ENCODE measurements at regions not wholly inside any gene's neighbourhood (a gene's known extent, or its start where the extent isn't known, plus 50 kb on each side); places are given as distances from the start of the nearest gene placed in this dataset.

DNA sequence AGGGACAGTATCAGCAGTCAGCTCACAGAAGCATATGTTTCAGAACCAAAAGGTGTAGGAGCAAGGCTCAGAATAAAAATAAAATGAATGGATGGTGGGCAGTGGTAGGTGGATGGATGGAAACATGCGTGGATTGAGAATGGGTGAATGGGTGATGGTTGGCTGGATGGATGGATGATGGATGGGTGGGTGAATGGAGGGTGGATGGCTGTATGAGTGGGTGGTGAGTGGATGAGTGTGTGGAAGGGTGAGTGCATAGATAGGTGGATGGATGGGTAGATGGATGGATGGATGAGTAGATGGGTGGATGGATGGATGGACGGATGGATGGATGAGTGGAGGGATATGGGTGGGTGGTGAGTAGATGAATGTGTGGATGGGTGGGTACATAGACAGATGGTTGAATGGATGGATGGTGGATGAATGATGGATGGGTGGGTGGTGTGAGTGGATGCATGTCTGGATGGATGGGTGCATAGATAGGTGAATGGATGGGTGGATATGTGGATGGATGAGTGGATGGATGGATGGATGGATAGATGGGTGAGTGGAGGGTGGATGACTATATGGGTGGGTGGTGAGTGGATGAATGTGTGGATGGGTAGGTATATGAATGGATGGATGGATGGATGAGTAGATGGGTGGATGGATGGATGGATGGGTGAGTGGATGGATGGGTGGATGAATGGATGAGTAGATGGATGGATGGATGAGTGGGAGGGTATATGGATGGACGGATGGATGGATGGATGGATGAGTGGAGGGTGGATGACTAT lies 164.2 kb downstream of the C9orf50 start:
- Histone ChIP-seq H3K36me3 (ENCODE audit: insufficient read depth, low read length) (no peaks in the 10 kb centered on the region), H3K4me3 (no peak overlapping the region), H3K27ac (peak overlapping the region; percentile 90), H3K9ac (ENCODE audit: insufficient read length) (no peak overlapping the region), H3K9me3 (ENCODE audit: low read depth, low read length) (no peaks in the 10 kb centered on the region)
- TF ChIP-seq FOXP2 (optimal IDR thresholded peaks at IDR 0.05; ENCODE audit: control extremely low read depth, extremely low read length, insufficient read depth) = no peak
- TF ChIP-seq EZH2 (IDR thresholded peaks at IDR 0.05) = no peak
- no peak for TF ChIP-seq POLR2AphosphoS5 (IDR thresholded peaks at IDR 0.05; ENCODE audit: borderline replicate concordance, low read depth, low read length)
- no peak for DNase-seq (ENCODE audit: low read depth, low spot score)

DNA sequence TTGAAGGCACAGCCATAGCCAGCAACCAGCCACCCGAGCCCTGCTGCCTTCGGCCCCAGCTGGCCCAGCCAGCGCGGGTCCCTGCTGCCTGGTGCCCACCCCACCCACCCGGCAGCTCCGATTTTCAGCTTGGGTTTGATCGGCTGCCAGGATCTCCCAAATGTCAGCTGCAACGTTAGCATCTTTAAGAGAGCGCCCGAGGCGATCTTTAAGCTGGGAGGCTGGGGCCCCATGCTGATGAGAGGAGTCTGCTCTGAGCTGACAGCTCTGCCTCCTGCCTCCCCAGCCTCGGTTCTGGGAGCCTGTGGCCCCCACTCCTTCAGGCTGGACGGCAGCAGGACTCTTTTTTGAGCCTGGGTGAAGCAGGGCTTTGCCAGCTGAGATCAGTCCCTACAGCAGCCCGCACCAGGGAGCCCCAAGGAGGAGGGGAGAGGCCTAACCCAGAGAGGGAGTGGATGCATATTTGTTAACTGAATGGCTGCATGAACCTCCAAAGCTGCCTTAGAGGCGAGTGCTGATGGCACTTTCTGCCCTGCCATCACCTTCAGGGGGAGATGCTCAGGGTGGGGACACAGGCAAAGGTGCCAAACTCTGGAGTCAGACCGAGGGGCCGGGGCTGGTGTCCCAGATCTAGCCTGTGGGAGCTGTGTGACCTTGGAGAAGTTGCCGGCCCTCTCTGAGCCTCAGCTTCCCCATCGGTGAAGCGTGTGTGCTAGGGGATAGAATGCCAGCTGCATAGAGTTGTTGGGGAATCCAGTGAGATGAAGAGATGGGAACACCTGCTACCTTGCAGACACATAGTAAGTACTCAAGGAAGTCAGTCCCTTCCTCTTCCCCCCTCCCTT lies 165.5 kb downstream of the C9orf50 start:
- DNase-seq (ENCODE audit: low read depth, low spot score) = peak; percentile 84
- Histone ChIP-seq H3K9ac (ENCODE audit: insufficient read length) (peak overlapping the region; percentile 32), H3K27ac (peak overlapping the region; percentile 90), H3K36me3 (ENCODE audit: insufficient read depth, low read length) (no peaks in the 10 kb centered on the region), H3K4me3 (peak overlapping the region; percentile 74), H3K9me3 (ENCODE audit: low read depth, low read length) (no peaks in the 10 kb centered on the region)
- no peak for TF ChIP-seq FOXP2 (optimal IDR thresholded peaks at IDR 0.05; ENCODE audit: control extremely low read depth, extremely low read length, insufficient read depth)
- peak; percentile 59 for TF ChIP-seq POLR2AphosphoS5 (IDR thresholded peaks at IDR 0.05; ENCODE audit: borderline replicate concordance, low read depth, low read length)
- no peak for TF ChIP-seq EZH2 (IDR thresholded peaks at IDR 0.05)

- Histone ChIP-seq H3K9ac (ENCODE audit: insufficient read length) (no peak overlapping the region), H3K36me3 (ENCODE audit: insufficient read depth, low read length) (no peaks in the 10 kb centered on the region), H3K4me3 (peak overlapping the region; percentile 74), H3K27ac (peak overlapping the region; percentile 90; the same call in 1 of the 2 replicates), H3K9me3 (ENCODE audit: low read depth, low read length) (no peaks in the 10 kb centered on the region)
- DNase-seq (ENCODE audit: low read depth, low spot score) = no peak
- TF ChIP-seq EZH2 (IDR thresholded peaks at IDR 0.05) (no peak), POLR2AphosphoS5 (IDR thresholded peaks at IDR 0.05; ENCODE audit: borderline replicate concordance, low read depth, low read length) (no peak), FOXP2 (optimal IDR thresholded peaks at IDR 0.05; ENCODE audit: control extremely low read depth, extremely low read length, insufficient read depth) (no peak)
Measured at GRCh38 chr9:129454467-129455067, 166.3 kb downstream of the C9orf50 start.

DNA sequence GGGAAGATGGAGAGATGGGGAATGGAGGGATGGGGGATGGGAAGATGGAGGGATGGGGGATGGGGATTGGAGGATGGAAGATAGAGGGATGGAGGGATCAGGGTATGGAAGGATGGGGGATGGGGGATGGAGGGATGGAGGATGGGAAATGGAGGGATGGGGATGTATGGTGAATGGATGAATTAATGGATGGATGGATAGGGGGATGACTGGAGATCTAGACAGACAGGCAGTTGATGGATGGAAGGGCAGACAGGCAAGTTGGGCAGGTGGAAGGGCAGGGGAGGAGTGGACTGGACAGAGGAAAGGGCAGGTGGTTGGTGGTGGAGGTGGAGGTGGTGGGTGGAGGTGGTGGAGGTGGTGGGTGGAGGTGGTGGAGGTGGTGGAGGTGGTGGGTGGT lies 167.2 kb downstream of the C9orf50 start:
- Histone ChIP-seq H3K9ac (ENCODE audit: insufficient read length) (no peak overlapping the region), H3K9me3 (ENCODE audit: low read depth, low read length) (no peaks in the 10 kb centered on the region), H3K4me3 (no peak overlapping the region), H3K27ac (no peak overlapping the region), H3K36me3 (ENCODE audit: insufficient read depth, low read length) (no peaks in the 10 kb centered on the region)
- no peak for TF ChIP-seq POLR2AphosphoS5 (IDR thresholded peaks at IDR 0.05; ENCODE audit: borderline replicate concordance, low read depth, low read length)
- TF ChIP-seq EZH2 (IDR thresholded peaks at IDR 0.05) = no peak
- no peak for TF ChIP-seq FOXP2 (optimal IDR thresholded peaks at IDR 0.05; ENCODE audit: control extremely low read depth, extremely low read length, insufficient read depth)
- no peak for DNase-seq (ENCODE audit: low read depth, low spot score)

DNA sequence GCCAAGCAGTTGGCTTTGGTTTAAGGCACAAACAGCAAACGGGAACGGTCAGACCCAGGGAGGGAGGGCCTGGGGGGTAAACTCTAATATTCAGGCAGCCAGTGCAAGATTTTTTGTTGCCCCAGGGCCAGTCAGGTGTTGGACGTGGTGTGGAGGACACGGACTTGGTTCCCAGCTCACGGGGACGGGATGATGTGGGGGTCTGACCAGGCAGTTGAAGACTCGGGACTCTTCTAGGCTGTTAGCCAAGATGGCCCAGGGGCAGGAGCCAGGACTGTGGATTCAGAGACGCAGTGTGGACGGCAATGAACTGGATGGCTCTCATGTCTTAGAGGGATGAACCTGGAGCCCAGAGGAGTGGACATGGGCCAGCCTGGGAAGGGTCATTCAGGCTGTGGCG lies 169.2 kb downstream of the C9orf50 start:
- H3K9ac ChIP-seq (ENCODE audit: insufficient read length) = peak overlapping the region; percentile 9
- no peak for DNase-seq (ENCODE audit: low read depth, low spot score)
- H3K27ac ChIP-seq = peak overlapping the region; percentile 91
- no peak for TF ChIP-seq POLR2AphosphoS5 (IDR thresholded peaks at IDR 0.05; ENCODE audit: borderline replicate concordance, low read depth, low read length)
- TF ChIP-seq EZH2 (IDR thresholded peaks at IDR 0.05) = no peak
- no peak for TF ChIP-seq FOXP2 (optimal IDR thresholded peaks at IDR 0.05; ENCODE audit: control extremely low read depth, extremely low read length, insufficient read depth)
- no peaks in the 10 kb centered on the region for H3K36me3 ChIP-seq (ENCODE audit: insufficient read depth, low read length)
- H3K4me3 ChIP-seq = peak overlapping the region; percentile 18
- no peaks in the 10 kb centered on the region for H3K9me3 ChIP-seq (ENCODE audit: low read depth, low read length)

GRCh38 chr9:129451089-129451656 lies 169.7 kb downstream of the C9orf50 start:
- Histone ChIP-seq H3K9ac (ENCODE audit: insufficient read length) (peak overlapping the region; percentile 9), H3K9me3 (ENCODE audit: low read depth, low read length) (no peaks in the 10 kb centered on the region), H3K4me3 (peak overlapping the region; percentile 18), H3K36me3 (ENCODE audit: insufficient read depth, low read length) (no peaks in the 10 kb centered on the region), H3K27ac (peak overlapping the region; percentile 91)
- no peak for DNase-seq (ENCODE audit: low read depth, low spot score)
- TF ChIP-seq POLR2AphosphoS5 (IDR thresholded peaks at IDR 0.05; ENCODE audit: borderline replicate concordance, low read depth, low read length) = no peak
- TF ChIP-seq EZH2 (IDR thresholded peaks at IDR 0.05) = no peak
- TF ChIP-seq FOXP2 (optimal IDR thresholded peaks at IDR 0.05; ENCODE audit: control extremely low read depth, extremely low read length, insufficient read depth) = no peak

DNA sequence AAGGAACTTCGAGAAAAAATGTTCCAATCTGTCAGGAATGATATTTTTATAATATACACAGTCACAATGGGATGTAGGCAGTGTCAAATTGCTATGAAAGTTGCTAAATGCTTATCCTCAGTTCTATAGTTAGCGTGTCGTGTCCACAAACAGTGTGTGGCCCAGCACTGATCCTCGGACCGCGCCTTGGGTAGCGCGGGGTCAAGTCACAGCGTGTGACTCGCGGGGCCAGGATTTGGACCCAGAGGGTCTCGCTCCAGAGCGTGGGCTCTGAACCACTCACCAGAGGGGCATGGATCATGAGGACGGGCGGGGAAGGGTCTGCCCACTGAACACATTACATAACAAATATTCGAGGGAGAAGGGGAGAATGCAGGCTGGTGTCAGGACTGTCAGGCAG lies 171.8 kb downstream of the C9orf50 start:
- no peaks in the 10 kb centered on the region for H3K36me3 ChIP-seq (ENCODE audit: insufficient read depth, low read length)
- DNase-seq (ENCODE audit: low read depth, low spot score) = no peak
- TF ChIP-seq FOXP2 (optimal IDR thresholded peaks at IDR 0.05; ENCODE audit: control extremely low read depth, extremely low read length, insufficient read depth) (no peak), POLR2AphosphoS5 (IDR thresholded peaks at IDR 0.05; ENCODE audit: borderline replicate concordance, low read depth, low read length) (no peak), EZH2 (IDR thresholded peaks at IDR 0.05) (no peak)
- no peak overlapping the region for H3K4me3 ChIP-seq
- no peak overlapping the region for H3K9ac ChIP-seq (ENCODE audit: insufficient read length)
- peak overlapping the region; percentile 12; the same call in 1 of the 2 replicates for H3K27ac ChIP-seq
- H3K9me3 ChIP-seq (ENCODE audit: low read depth, low read length) = no peaks in the 10 kb centered on the region
